ENCODE measurements at regions not wholly inside any gene's neighbourhood (a gene's known extent, or its start where the extent isn't known, plus 50 kb on each side); places are given as distances from the start of the nearest gene placed in this dataset.

- no peak for DNase-seq
These were observed 56.9 kb downstream of the SLITRK6 start for GRCh38 chr13:85742355-85742754.

- DNase-seq, result no peak
These were observed 58.2 kb downstream of the SLITRK6 start for GRCh38 chr13:85741017-85741416.

- DNase-seq, result no peak
These were observed 60.4 kb downstream of the SLITRK6 start for GRCh38 chr13:85738696-85739320.

GRCh38 chr13:85737952-85738351 is 61.3 kb downstream of the SLITRK6 start:
- no peak for DNase-seq

- no peak for DNase-seq
These were observed 69.9 kb downstream of the SLITRK6 start for GRCh38 chr13:85729296-85729695.

GRCh38 chr13:85728811-85729210 is 70.4 kb downstream of the SLITRK6 start:
- DNase-seq, result no peak

- DNase-seq, result no peak
These were observed 73.8 kb downstream of the SLITRK6 start for GRCh38 chr13:85725433-85725832.

- no peak for DNase-seq
These were observed 74.4 kb downstream of the SLITRK6 start for GRCh38 chr13:85724546-85725432.

GRCh38 chr13:85719749-85720148 is 79.5 kb downstream of the SLITRK6 start:
- DNase-seq, result no peak

GRCh38 chr13:85717921-85718320 is 81.3 kb downstream of the SLITRK6 start:
- no peak for DNase-seq

- DNase-seq, result no peak
These were observed 88.7 kb downstream of the SLITRK6 start for GRCh38 chr13:85710545-85710944.

GRCh38 chr13:85709721-85710120 is 89.5 kb downstream of the SLITRK6 start:
- DNase-seq, result no peak

GRCh38 chr13:85709072-85709471 is 90.1 kb downstream of the SLITRK6 start:
- DNase-seq, result no peak

- DNase-seq, result no peak
These were observed 98.3 kb downstream of the SLITRK6 start for GRCh38 chr13:85700906-85701305.

- DNase-seq, result no peak
These were observed 101.0 kb downstream of the SLITRK6 start for GRCh38 chr13:85698256-85698655.

GRCh38 chr13:85694992-85695391 is 104.2 kb downstream of the SLITRK6 start:
- no peak for DNase-seq

GRCh38 chr13:85693889-85694511 is 105.2 kb downstream of the SLITRK6 start:
- DNase-seq, result no peak

GRCh38 chr13:85690368-85690767 is 108.9 kb downstream of the SLITRK6 start:
- DNase-seq, result no peak

- no peak for DNase-seq
These were observed 113.8 kb downstream of the SLITRK6 start for GRCh38 chr13:85685436-85685835.

GRCh38 chr13:85675151-85675907 is 123.9 kb downstream of the SLITRK6 start:
- no peak for DNase-seq

GRCh38 chr13:85671336-85671735 is 127.9 kb downstream of the SLITRK6 start:
- DNase-seq, result no peak

- DNase-seq, result no peak
These were observed 132.9 kb downstream of the SLITRK6 start for GRCh38 chr13:85666356-85666755.

GRCh38 chr13:85665286-85665685 is 133.9 kb downstream of the SLITRK6 start:
- no peak for DNase-seq

Measured in stimulated activated CD4-positive, alpha-beta T cell treated with anti-CD3 and anti-CD28 coated beads, Interleukin-12 subunit alpha, Interleukin-12 subunit beta, amount 100 ng/mL, for 4 hours (primary cell).